ENCODE measurements at regions not wholly inside any gene's neighbourhood (a gene's known extent, or its start where the extent isn't known, plus 50 kb on each side); places are given as distances from the start of the nearest gene placed in this dataset.

DNA sequence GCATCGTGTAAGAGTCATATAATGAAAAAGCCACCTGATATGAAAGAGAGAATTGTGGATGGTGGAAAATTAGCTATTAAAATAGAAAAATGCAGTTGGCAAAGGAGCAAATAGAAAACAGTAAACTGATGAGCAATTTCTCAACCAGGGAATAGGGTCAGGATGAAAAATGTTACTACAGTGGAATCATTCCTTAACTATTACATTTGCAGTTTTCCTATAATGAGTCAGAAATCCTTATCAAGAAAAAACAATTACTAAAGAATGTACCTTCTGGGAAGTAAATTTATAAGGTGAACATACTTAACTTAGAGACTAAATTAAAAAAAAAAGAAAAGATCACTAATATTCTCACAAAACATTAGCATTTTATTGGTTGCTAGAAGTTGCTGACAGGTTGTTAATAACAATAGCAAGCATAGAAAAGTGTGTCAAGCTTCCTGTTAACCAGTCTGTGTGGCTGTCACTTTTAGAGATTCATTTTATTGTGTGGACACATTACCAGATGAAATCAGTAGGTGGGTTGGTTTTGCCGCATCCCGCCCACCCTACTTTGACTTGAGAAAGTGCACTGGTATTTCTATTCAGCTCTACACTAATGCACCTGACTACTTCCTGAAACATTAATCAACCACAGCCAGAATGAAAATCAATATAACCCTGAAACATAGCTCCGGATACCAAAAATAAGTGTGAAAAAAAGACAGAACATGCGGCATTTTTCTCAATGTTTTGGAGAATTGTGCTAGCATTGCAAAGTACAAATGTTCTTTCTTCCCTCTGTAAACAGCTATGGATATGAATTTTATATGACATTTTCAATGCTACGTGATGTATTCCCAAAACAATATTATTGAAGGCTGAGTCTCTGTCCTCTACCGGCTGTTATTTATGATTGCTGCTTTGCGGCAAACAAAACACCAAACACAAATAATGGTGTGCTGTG is 576.7 kb downstream of the SLC16A7 start:
- TF ChIP-seq, protein P1, sequence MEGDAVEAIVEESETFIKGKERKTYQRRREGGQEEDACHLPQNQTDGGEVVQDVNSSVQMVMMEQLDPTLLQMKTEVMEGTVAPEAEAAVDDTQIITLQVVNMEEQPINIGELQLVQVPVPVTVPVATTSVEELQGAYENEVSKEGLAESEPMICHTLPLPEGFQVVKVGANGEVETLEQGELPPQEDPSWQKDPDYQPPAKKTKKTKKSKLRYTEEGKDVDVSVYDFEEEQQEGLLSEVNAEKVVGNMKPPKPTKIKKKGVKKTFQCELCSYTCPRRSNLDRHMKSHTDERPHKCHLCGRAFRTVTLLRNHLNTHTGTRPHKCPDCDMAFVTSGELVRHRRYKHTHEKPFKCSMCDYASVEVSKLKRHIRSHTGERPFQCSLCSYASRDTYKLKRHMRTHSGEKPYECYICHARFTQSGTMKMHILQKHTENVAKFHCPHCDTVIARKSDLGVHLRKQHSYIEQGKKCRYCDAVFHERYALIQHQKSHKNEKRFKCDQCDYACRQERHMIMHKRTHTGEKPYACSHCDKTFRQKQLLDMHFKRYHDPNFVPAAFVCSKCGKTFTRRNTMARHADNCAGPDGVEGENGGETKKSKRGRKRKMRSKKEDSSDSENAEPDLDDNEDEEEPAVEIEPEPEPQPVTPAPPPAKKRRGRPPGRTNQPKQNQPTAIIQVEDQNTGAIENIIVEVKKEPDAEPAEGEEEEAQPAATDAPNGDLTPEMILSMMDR (IDR thresholded peaks at IDR 0.05 in 2 of 3, conservative IDR thresholded peaks at IDR 0.05 in 1 of 3; ENCODE audit: insufficient read depth in 2 of 3, low read depth in 1 of 3, low read length in 3 of 3): no peak
- TF ChIP-seq JUN (IDR thresholded peaks at IDR 0.05; ENCODE audit: borderline replicate concordance, low read depth, low read length): no peak
- TF ChIP-seq JUN (CRISPR knock-in tag; IDR thresholded peaks at IDR 0.05; ENCODE audit: borderline replicate concordance): no peak
- no peak for TF ChIP-seq POLR2A (conservative IDR thresholded peaks at IDR 0.05)
- TF ChIP-seq ZNF589 (CRISPR knock-in tag; IDR thresholded peaks at IDR 0.05; ENCODE audit: low read depth): no peak
- no peak for TF ChIP-seq DPF2 (IDR thresholded peaks at IDR 0.05)
- TF ChIP-seq, protein P2, sequence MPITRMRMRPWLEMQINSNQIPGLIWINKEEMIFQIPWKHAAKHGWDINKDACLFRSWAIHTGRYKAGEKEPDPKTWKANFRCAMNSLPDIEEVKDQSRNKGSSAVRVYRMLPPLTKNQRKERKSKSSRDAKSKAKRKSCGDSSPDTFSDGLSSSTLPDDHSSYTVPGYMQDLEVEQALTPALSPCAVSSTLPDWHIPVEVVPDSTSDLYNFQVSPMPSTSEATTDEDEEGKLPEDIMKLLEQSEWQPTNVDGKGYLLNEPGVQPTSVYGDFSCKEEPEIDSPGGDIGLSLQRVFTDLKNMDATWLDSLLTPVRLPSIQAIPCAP (CRISPR knock-in tag; IDR thresholded peaks at IDR 0.05; ENCODE audit: borderline replicate concordance): no peak

Data from K562 (cell line).